ENCODE measurements at regions not wholly inside any gene's neighbourhood (a gene's known extent, or its start where the extent isn't known, plus 50 kb on each side); places are given as distances from the start of the nearest gene placed in this dataset.
A peak's percentile ranks its signal among the peaks of the same experiment; 100 is the strongest.

GRCh38 chr10:33493497-33493896 is 159.0 kb upstream of the NRP1 start:
- Histone ChIP-seq H4K91ac (ENCODE audit: low read depth, low read length) (peak overlapping the region; percentile 58), H3K79me2 (ENCODE audit: control insufficient read depth, insufficient read depth, low read length, poor library complexity) (no peaks in the 10 kb centered on the region), H2BK12ac (ENCODE audit: low read length) (peak overlapping the region; percentile 37), H3K9me3 (ENCODE audit: insufficient read depth, low read depth, low read length) (no peaks in the 10 kb centered on the region), H2AK5ac (ENCODE audit: low read length) (no peak overlapping the region), H3K4me2 (ENCODE audit: low read length) (no peak overlapping the region), H3K27ac (ENCODE audit: low read depth, low read length) (no peak overlapping the region), H4K8ac (ENCODE audit: low read depth, low read length) (no peak overlapping the region), H2AFZ (ENCODE audit: insufficient read depth, low read length, poor library complexity) (no peak overlapping the region), H3K4me3 (ENCODE audit: low read depth, low read length) (no peak overlapping the region), H2BK120ac (ENCODE audit: insufficient read depth, low read length, poor library complexity) (no peak overlapping the region), H3K18ac (ENCODE audit: low read length) (no peak overlapping the region), H3K27me3 (ENCODE audit: insufficient read depth, low read length) (no peaks in the 10 kb centered on the region), H4K12ac (ENCODE audit: low read depth, low read length) (no peak overlapping the region), H3K14ac (ENCODE audit: low read length) (no peak overlapping the region), H3K4ac (ENCODE audit: low read depth, low read length) (no peak overlapping the region), H3K9ac (ENCODE audit: low read length) (no peak overlapping the region), H3K79me1 (ENCODE audit: low read length) (no peaks in the 10 kb centered on the region), H2BK5ac (ENCODE audit: low read depth, low read length, poor library complexity) (no peak overlapping the region), H3K23ac (ENCODE audit: low read length) (no peak overlapping the region), H3K36me3 (ENCODE audit: control insufficient read depth in 1 of 2, insufficient read depth in 2 of 2, low read length in 2 of 2) (no peaks in the 10 kb centered on the region), H3K4me1 (ENCODE audit: control insufficient read depth in 1 of 2, insufficient read depth in 2 of 2, low read length in 2 of 2) (peaks cover 0 to 2% of the 10 kb centered on the region in 2 experiments)
- no CpG with 5 or more reads among the region's 3 CpGs for WGBS (ENCODE audit: extremely low coverage, insufficient coverage, insufficient read length)
- DNase-seq: no peak

- H3K14ac ChIP-seq (ENCODE audit: low read length): no peak overlapping the region
- H2BK12ac ChIP-seq (ENCODE audit: low read length): no peak overlapping the region
- no peaks in the 10 kb centered on the region for H3K36me3 ChIP-seq (ENCODE audit: control insufficient read depth in 1 of 2, insufficient read depth in 2 of 2, low read length in 2 of 2)
- H3K23ac ChIP-seq (ENCODE audit: low read length): no peak overlapping the region
- no peak overlapping the region for H3K27ac ChIP-seq (ENCODE audit: low read depth, low read length)
- no peak overlapping the region for H2AK5ac ChIP-seq (ENCODE audit: low read length)
- H3K4me3 ChIP-seq (ENCODE audit: low read depth, low read length): no peak overlapping the region
- H2BK120ac ChIP-seq (ENCODE audit: insufficient read depth, low read length, poor library complexity): no peak overlapping the region
- H2AFZ ChIP-seq (ENCODE audit: insufficient read depth, low read length, poor library complexity): no peak overlapping the region
- no peaks in the 10 kb centered on the region for H3K27me3 ChIP-seq (ENCODE audit: insufficient read depth, low read length)
- H4K12ac ChIP-seq (ENCODE audit: low read depth, low read length): no peak overlapping the region
- no peak overlapping the region for H4K8ac ChIP-seq (ENCODE audit: low read depth, low read length)
- H3K9me3 ChIP-seq (ENCODE audit: insufficient read depth, low read depth, low read length): no peaks in the 10 kb centered on the region
- H3K79me1 ChIP-seq (ENCODE audit: low read length): no peaks in the 10 kb centered on the region
- no peak overlapping the region for H3K18ac ChIP-seq (ENCODE audit: low read length)
- H2BK5ac ChIP-seq (ENCODE audit: low read depth, low read length, poor library complexity): no peak overlapping the region
- H3K4ac ChIP-seq (ENCODE audit: low read depth, low read length): no peak overlapping the region
- no peaks in the 10 kb centered on the region for H3K79me2 ChIP-seq (ENCODE audit: control insufficient read depth, insufficient read depth, low read length, poor library complexity)
- H4K91ac ChIP-seq (ENCODE audit: low read depth, low read length): no peak overlapping the region
- no CpG with 5 or more reads among the region's 4 CpGs for WGBS (ENCODE audit: extremely low coverage, insufficient coverage, insufficient read length)
- no peaks in the 10 kb centered on the region for H3K4me1 ChIP-seq (ENCODE audit: control insufficient read depth in 1 of 2, insufficient read depth in 2 of 2, low read length in 2 of 2)
- no peak for DNase-seq
- H3K4me2 ChIP-seq (ENCODE audit: low read length): no peak overlapping the region
- H3K9ac ChIP-seq (ENCODE audit: low read length): no peak overlapping the region
Measured at GRCh38 chr10:33492701-33493345, 158.4 kb upstream of the NRP1 start.

GRCh38 chr10:33489501-33490176 is 155.2 kb upstream of the NRP1 start:
- H3K79me2 ChIP-seq (ENCODE audit: control insufficient read depth, insufficient read depth, low read length, poor library complexity): no peaks in the 10 kb centered on the region
- H3K23ac ChIP-seq (ENCODE audit: low read length): no peak overlapping the region
- H4K12ac ChIP-seq (ENCODE audit: low read depth, low read length): no peak overlapping the region
- H2BK5ac ChIP-seq (ENCODE audit: low read depth, low read length, poor library complexity): no peak overlapping the region
- H4K91ac ChIP-seq (ENCODE audit: low read depth, low read length): no peak overlapping the region
- no peak overlapping the region for H2AK5ac ChIP-seq (ENCODE audit: low read length)
- no CpG with 5 or more reads among the region's 6 CpGs for WGBS (ENCODE audit: extremely low coverage, insufficient coverage, insufficient read length)
- H3K4me1 ChIP-seq (ENCODE audit: control insufficient read depth in 1 of 2, insufficient read depth in 2 of 2, low read length in 2 of 2): peaks cover 0 to 3% of the 10 kb centered on the region in 2 experiments
- H2BK12ac ChIP-seq (ENCODE audit: low read length): no peak overlapping the region
- no peak overlapping the region for H3K18ac ChIP-seq (ENCODE audit: low read length)
- H3K9ac ChIP-seq (ENCODE audit: low read length): no peak overlapping the region
- H3K79me1 ChIP-seq (ENCODE audit: low read length): no peaks in the 10 kb centered on the region
- H3K14ac ChIP-seq (ENCODE audit: low read length): no peak overlapping the region
- H3K4me3 ChIP-seq (ENCODE audit: low read depth, low read length): no peak overlapping the region
- DNase-seq: no peak
- no peak overlapping the region for H4K8ac ChIP-seq (ENCODE audit: low read depth, low read length)
- no peak overlapping the region for H3K27ac ChIP-seq (ENCODE audit: low read depth, low read length)
- H2BK120ac ChIP-seq (ENCODE audit: insufficient read depth, low read length, poor library complexity): no peak overlapping the region
- no peaks in the 10 kb centered on the region for H3K27me3 ChIP-seq (ENCODE audit: insufficient read depth, low read length)
- no peak overlapping the region for H2AFZ ChIP-seq (ENCODE audit: insufficient read depth, low read length, poor library complexity)
- no peak overlapping the region for H3K4ac ChIP-seq (ENCODE audit: low read depth, low read length)
- H3K9me3 ChIP-seq (ENCODE audit: insufficient read depth, low read depth, low read length): no peaks in the 10 kb centered on the region
- no peaks in the 10 kb centered on the region for H3K36me3 ChIP-seq (ENCODE audit: control insufficient read depth in 1 of 2, insufficient read depth in 2 of 2, low read length in 2 of 2)
- no peak overlapping the region for H3K4me2 ChIP-seq (ENCODE audit: low read length)

- WGBS (ENCODE audit: extremely low coverage, insufficient coverage, insufficient read length): no CpG with 5 or more reads among the region's 4 CpGs
- H3K4me1 ChIP-seq (ENCODE audit: control insufficient read depth in 1 of 2, insufficient read depth in 2 of 2, low read length in 2 of 2): peaks cover 0 to 3% of the 10 kb centered on the region in 2 experiments
- no peak overlapping the region for H2AK5ac ChIP-seq (ENCODE audit: low read length)
- H4K8ac ChIP-seq (ENCODE audit: low read depth, low read length): no peak overlapping the region
- no peak overlapping the region for H4K12ac ChIP-seq (ENCODE audit: low read depth, low read length)
- H3K27me3 ChIP-seq (ENCODE audit: insufficient read depth, low read length): no peaks in the 10 kb centered on the region
- no peaks in the 10 kb centered on the region for H3K36me3 ChIP-seq (ENCODE audit: control insufficient read depth in 1 of 2, insufficient read depth in 2 of 2, low read length in 2 of 2)
- H3K4me2 ChIP-seq (ENCODE audit: low read length): no peak overlapping the region
- H3K14ac ChIP-seq (ENCODE audit: low read length): no peak overlapping the region
- no peaks in the 10 kb centered on the region for H3K9me3 ChIP-seq (ENCODE audit: insufficient read depth, low read depth, low read length)
- H2BK120ac ChIP-seq (ENCODE audit: insufficient read depth, low read length, poor library complexity): no peak overlapping the region
- no peak overlapping the region for H3K18ac ChIP-seq (ENCODE audit: low read length)
- H4K91ac ChIP-seq (ENCODE audit: low read depth, low read length): no peak overlapping the region
- no peak overlapping the region for H3K4ac ChIP-seq (ENCODE audit: low read depth, low read length)
- H3K27ac ChIP-seq (ENCODE audit: low read depth, low read length): no peak overlapping the region
- H3K4me3 ChIP-seq (ENCODE audit: low read depth, low read length): no peak overlapping the region
- H3K79me1 ChIP-seq (ENCODE audit: low read length): no peaks in the 10 kb centered on the region
- no peak for DNase-seq
- H2AFZ ChIP-seq (ENCODE audit: insufficient read depth, low read length, poor library complexity): no peak overlapping the region
- H3K23ac ChIP-seq (ENCODE audit: low read length): no peak overlapping the region
- no peak overlapping the region for H2BK12ac ChIP-seq (ENCODE audit: low read length)
- no peak overlapping the region for H2BK5ac ChIP-seq (ENCODE audit: low read depth, low read length, poor library complexity)
- no peaks in the 10 kb centered on the region for H3K79me2 ChIP-seq (ENCODE audit: control insufficient read depth, insufficient read depth, low read length, poor library complexity)
- H3K9ac ChIP-seq (ENCODE audit: low read length): no peak overlapping the region
Measured at GRCh38 chr10:33487014-33487776, 152.7 kb upstream of the NRP1 start.

All from trophoblast cell (in vitro differentiated cells and primary cell).